GOT3 (cell line): ENCODE measurements at regions not wholly inside any gene's neighbourhood (a gene's known extent, or its start where the extent isn't known, plus 50 kb on each side); places are given as distances from the start of the nearest gene placed in this dataset.
"Not testable (repeated sequence)": the region's sequence is repeated elsewhere in the genome, so short reads cannot be mapped to it uniquely, and the experiment has no call there.

Source experiments
- DNase-seq: peaks from one replicate; lab custom pipeline; 2025; ENCODE audit warnings: mixed read lengths; lab: John Stamatoyannopoulos, UW

DNA sequence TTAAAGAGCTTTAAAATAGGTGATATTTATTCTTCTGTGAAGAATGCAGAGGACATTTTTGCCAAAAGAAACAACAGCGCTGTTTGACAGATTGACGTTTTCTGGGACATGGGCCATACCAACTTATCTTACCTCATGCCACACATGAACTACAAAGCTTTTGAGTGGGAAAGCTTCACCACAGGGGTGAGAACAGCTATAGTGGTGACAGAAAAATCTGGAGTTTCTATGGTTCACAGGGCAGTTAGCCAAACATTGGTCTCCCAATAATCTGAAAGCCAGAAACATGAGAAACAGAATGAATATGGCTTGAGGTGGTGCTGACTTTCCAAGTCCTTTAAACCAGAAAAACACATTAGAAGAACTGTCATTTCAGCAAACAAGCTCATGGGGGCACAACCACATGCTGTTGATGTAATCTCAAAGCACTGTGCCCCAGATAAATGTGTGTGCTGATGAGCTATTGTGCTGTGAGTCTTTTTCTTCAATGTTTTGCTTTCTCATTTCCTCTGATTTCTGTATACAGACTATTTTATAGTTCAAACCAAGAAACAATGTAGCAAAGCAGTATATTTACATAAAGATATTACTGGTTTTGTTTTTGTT, 905.4 kb downstream of the SLC16A7 start:
- no peak for DNase-seq

DNA sequence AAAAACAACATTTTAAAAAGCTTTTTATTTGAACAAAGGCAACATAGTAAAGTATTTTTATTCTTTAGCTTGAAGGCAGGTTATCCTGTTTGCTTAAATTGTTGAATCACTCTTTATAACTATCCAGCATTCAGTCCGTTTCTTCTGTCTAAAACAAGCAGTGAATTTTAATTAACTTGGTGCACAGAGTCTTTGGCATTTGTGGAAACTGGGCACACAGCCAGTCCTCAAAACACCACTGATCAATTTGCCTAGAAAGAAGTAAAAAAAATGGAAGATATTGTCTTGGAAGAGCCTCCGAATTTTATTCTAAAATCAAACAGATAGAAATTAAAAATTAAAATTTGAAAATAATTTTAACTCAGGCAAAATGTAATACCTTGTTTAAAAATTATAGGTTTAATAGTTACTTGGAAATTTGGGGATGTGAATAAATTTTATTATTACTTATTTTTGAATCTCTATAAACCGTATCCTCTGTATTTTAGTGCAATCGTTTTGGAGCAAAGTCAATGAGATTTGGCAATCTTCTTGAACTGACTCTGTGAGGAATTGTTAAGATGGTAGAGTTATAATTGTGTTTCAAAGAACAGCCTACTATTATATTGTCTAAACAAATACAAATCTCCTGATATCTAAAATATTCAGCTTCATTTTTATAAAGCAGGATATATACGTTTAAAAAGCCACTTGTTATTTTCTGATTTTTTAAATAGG, 927.0 kb downstream of the SLC16A7 start:
- no peak for DNase-seq

DNA sequence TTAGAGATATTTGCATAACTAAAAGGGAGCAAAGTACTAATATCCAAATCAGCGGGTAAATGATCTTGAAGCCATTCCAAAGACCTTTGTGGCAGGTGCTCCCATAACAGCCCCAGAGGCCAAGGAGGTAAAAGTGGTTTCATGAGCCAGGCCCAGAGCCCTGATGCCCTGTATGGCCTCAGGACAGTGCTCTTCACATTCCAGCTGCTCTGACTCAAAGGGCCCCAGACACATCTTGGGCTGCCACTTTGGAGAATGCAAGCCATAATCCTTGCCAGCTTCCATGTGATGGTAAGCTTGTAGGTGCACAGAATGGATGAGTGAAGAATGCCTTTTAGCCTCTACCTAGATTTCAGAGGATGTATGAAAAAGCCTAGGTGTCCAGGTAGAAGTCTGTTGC, 933.4 kb downstream of the SLC16A7 start:
- no peak for DNase-seq

DNA sequence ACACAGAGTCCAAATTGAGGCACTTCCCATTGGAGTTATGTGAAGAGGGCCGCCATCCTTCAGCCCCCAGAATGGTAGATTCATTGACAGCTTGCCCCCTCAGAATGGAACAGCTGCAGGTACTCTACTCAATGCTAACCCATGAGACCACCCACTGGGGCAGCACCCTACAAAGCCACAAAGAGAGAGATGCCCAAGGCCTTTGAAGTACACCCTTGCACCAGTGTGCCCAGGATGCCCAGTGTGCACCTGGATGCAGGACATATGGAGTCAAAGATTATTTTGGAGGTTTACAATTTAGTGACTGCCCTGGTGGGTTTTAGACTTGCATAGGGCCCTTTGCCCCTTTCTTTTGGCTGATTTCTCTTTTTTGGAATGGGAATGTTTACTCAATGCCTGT, 933.9 kb downstream of the SLC16A7 start:
- no peak for DNase-seq

DNA sequence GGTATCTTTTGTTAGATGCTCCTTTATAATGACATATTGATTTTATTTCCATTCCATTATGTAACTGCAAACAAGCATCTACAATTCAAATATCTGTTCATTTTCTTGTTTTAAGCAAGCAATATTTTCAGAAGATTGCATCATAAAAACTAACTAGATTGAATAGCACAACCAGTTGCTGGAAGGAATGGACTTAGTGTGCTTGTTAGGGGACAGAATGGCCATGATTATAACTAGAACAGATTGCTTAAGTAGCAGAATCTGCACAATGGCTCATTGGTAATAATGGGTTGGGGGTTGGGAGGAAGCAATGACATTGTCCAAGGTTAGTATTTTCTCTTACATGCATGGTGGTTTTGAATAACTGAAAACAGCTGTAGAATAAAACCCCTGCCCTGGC, 939.5 kb downstream of the SLC16A7 start:
- DNase-seq, result no peak

DNA sequence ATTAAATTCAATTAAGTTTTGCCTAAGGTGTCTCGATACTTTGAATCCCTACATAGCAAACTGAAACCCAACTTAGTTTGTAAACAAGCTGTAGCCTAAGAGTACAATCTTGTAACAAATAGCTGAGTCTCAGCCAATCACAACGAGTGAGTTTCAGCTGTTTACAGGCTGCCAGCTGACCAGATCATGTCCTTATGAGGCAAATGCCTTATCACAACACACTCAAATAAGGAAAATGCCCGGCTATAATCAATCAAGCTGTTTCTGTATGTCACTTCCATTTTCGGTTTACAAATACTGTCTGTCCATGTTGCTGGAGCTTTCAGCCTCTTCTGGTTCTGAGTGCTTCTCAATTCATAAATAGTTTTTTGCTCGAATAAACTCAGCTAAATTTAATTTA, 943.8 kb downstream of the SLC16A7 start:
- DNase-seq, result no peak

DNA sequence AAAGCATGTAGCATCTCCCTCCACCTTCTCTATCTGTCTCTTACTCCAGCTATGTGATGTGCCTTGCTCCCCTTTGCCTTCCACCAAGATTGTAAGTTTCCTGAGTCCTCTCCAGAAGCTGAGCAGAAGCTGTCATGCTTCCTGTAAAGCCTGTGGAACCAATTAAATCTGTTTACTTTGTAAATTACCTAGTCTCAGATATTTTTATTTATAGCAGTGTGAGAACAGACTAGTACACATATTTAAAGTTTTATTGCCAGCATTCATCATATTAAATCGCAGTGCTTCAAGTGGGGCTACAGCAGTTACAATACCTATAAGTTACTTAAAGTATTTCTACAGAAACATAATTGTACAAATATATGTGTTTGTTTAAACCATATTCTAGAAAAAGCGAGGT, 973.1 kb downstream of the SLC16A7 start:
- no peak for DNase-seq

DNA sequence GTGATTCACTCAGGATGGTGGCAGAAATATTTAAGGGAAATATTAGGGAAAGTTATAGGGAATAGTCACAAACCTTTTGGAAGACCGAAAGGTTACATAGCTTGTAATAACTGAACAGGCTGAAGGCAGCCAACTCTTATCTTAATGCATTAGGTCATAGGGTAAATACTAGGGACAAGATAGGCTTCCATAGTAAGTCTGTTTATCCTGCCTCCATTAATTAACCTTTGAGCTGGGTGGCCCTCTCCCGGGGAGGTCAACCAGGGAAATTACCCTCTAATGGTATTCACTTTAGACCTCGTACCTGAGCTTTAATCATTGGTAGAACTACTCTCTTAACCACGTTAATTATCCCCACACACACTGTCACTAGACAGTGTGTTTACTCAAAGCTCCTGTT, 981.8 kb downstream of the SLC16A7 start:
- DNase-seq, result no peak

DNA sequence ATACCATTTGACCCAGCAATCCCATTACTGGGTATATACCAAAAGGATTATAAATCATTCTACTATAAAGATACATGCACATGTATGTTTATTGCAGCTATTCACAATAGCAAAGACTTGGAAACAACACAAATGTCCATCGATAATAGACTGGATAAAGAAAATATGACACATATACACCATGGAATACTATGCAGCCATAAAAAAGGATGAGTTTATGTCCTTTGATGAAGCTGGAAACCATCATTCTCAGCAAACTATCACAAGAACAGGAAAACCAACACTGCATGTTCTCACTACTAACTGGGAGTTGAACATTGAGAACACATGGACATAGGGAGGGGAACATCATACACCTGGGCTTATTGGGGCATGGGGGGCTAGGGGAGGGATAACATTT, 991.8 kb downstream of the SLC16A7 start:
- DNase-seq, result not testable (repeated sequence)

DNA sequence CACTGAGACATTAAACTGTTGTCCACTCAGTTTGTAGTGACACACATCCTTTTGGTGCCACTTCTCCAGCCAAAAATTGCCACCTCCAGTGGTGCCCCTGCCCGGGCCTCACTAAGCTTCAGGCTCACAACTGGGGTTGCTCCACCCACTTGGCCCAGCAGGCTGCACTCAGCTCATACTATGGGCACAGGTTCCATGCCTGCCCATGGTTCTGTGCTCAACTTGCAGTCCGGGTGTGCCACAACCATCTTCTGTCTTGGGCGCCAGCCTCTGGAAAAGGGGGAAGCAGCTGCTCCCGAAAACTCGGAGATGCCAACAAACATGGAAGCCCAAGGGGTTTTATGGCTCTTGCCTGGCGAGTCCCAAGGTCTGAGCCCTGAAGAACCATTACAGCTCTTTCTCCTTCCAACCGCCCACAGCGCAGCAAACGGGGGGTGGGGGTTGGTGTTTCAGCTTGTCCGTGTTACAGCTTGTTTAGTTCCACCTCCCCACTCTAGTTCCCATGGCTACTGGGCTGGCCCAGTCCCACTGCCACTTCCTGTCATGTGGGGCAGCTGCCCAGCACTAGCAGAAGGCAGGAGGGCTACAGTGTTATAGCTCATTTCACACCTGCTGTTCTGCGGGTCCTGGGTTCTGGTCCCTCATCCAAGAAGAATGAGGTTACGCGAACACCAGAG, 998.3 kb downstream of the SLC16A7 start:
- no peak for DNase-seq

DNA sequence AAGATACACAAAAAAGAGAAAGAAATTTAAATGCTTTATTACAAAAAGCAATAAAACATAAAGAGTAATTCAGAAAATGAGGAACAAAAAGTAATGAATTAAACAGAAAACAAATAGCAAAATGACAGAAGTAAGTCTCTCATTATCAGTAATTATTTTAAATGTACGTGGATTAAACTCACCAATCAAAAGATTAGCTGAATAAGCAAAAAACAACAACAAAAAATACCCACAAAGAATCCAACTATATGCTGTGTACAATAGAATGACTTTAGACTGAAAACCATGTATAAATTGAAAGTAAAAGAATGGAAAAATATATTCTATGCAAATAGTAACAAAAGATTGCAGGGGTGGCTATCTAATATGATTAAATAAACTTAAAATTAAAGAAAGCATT, 1006.8 kb downstream of the SLC16A7 start:
- no peak for DNase-seq

DNA sequence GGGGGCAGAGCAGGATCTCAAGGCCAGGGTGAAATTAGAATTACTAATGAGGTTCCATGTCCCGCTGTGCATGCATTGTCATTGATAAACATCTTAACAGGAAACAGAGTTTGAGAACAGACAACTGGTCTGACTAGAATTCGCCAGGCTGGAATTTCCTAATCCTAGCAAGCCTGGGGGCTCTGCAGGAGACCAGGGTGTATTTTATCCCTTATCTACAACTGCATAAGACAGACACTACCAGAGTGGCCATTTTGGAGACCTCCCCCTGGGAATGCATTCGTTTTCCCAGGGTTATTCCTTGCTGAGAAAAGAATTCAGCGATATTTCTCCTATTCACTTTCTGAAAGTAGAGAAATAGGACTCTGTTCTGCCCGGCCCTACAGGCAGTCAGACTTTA, 1007.6 kb downstream of the SLC16A7 start:
- DNase-seq, result not testable (repeated sequence)

DNA sequence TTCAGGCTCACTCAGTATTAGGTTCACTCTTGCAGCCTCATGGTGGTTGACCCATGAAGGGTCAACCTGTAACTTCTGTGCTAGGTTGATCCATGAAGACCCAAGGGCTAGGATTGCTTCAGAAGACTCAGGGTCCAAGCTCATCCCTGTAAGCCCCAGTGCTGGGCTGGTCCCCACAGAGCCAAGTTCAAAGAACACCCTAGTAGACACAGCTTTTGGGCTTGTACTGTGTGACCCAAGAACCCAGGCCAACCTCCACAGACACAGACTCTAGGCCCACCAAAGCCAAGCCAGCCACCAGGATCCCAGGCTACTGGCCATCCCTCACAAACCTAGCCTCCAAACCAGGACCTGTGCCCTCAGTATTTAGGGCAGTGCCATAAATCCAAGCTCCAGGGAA, 1020.6 kb downstream of the SLC16A7 start:
- no peak for DNase-seq

DNA sequence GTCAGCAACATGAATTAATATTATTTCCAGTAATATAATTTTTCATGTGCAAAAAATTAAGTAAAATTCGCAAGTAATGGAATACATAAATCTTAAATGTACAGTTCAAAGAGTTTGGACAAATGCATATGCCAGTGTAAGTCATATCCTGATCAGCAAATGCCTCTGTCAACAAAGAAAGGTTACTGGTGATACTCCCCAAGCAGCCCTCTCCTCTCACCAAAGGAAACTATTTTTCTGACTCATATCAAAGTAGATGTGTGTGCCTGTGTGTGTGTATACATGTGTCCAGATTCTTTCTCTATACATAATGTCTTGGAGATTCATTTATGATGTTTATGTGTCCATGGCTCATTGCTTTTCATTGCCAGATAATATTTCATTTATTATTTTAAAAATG, 1035.0 kb downstream of the SLC16A7 start:
- no peak for DNase-seq

DNA sequence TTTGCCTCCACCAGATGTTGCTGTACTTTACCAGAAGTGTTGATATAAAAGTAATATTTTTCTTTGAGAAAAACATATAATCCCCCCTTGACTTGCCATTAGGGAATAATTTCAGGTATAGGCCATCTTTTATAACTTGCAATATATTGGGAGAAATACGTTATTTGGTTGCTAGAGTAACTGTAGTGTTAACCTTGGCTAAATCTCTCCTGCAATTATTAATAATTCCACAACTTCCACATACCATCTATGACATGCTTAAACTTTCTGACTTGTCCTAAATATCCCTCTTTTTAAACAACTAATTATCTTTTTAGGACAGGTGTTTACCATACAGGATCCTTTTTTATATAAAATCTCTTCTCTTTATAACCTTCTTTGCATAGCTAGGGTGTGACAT, 1048.2 kb downstream of the SLC16A7 start:
- DNase-seq, result no peak

DNA sequence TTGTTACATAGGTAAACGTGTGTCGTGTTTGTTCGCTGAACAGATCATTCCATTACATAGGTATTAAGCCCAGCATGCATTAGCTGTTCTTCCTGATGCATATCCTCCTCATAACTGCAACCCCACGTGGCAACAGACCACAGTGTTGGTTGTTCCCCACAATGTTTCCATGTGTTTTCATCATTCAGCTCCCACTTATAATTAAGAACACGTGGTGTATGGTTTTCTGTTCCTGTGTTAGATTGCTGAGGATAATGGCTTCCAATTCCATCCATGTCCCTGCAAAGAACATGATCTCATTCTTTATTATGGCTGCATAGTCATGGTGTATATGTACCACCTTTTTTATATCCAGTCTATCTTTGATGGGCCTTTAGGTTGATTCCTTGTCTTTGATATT, 1071.1 kb downstream of the SLC16A7 start:
- no peak for DNase-seq

DNA sequence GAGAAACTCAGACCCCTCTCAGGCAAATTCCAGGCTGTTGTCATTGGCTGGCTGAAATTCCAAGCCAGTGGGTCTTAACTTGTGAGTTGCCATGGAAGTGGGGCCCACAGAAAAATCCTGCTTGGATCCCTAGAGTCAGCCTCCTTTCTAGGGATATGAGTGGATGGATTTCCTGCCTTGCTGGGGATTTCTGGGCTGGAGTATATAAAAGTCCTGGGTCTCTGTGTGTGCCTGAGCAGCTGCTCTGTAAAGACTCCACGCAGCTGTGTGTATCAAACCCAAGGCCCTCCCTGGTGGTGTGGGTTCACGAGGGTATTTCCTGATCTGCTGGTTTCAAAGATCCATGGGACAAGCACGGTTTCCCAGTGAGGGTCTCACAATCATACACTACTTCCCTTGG, 1077.1 kb downstream of the SLC16A7 start:
- DNase-seq, result no peak

DNA sequence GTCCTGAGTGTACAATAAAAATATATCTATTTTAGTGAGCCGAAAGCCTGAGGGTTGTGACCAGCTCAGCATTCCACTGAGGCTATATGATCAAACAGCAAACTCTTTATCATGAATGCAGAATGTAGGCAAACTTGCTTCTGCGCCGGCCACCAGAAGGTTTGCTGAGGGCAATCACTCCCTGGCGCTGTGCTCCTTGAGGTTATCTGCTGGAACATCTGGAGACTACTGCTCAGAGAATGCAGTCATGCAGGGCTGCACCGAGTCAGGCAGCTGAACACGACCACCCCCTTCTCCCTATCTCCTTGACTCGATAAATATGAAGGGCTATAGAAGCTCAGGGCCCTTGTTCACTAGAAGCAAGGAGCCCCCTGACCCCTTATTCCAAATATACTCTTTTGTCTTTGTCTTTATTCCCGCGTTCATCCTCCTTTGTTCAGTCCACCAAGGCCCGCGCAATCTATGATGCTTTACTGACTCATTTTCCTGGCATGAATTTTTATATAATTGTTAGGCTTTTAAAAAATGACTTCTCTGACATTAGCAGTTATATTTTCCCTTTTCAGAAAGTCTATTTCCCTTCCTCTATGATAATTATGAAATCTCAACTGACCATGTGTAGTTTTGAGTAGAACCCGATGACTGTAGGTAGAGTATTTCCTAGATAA, 1089.3 kb downstream of the SLC16A7 start:
- DNase-seq, result no peak

DNA sequence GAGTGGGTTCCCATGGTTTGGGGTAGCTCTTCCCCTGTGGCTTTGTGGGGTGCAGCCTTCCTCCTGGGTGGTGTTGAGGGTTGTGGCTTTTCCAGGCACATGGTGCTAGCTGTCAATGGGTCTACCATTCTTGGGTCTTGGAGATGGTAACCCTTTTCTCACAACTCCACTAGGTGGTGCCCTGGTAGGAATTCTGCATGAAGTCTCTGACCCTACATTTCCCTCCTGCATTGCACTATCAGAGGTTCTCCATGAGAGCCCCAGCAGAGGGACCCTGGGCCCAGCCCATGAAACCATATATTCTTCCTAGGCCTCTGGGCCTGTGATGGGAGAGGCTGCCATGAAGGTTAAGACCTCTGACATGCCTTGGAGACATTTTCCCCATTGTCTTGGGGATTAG, 1093.3 kb downstream of the SLC16A7 start:
- DNase-seq, result no peak

DNA sequence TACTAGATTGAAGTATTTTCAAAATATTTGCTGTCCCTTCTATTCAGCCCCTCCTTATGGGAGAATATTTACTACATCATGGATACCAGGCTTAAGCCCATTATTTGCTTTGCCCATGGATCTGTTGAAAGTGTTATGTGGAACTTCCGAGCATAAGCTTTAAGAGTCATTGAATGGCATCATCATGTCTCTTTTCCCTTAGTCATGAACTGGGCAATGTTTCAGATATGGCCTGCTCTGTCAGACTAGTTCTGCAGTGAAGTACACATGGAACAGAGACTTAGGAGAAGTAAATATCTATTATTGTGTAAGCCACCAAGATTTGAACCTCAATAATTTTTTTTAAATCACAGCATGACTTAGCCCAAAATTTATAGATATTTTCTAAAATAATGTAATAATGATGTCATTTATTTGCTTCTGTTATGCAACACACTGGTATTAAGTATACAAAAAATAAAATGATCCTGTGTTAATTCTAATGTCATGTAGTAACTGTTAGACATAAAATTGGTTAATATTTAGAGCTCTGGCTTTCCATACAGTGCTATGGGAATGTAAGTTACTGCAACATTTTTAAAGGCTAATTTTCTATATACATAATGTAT, 1097.3 kb downstream of the SLC16A7 start:
- no peak for DNase-seq

DNA sequence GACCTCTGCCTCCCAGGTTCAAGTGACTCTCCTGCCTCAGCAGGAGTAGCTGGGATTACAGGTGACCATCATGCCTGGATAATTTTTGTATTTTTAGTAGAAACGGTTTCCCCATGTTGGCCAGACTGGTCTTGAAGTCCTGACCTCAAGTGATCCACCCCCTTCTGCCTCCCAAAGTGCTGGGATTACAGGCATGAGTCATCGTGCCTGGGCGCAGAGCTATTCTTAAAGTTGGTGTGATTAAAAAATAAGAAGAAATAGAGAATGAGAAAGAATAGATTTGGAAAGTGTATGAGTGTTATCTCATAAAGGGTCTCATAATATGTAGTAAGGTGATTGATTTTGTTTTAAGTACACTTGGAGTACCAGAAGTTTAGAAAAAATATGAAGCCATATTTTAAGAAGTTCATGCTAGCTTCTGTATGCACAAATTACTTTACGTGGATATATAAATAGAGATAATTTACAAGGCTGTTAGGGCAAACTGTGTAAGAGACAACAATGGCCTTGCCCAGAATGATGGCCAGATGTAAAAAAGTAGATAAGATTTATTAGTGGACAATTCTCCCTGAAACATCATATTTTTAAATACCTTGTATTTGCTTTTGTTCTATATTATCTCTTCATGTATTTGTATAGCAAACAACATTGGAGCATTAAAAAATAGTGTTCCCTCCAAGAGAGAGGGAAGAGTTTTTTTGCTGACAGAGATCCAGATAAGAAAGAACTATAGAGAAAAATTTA, 1108.5 kb downstream of the SLC16A7 start:
- no peak for DNase-seq

DNA sequence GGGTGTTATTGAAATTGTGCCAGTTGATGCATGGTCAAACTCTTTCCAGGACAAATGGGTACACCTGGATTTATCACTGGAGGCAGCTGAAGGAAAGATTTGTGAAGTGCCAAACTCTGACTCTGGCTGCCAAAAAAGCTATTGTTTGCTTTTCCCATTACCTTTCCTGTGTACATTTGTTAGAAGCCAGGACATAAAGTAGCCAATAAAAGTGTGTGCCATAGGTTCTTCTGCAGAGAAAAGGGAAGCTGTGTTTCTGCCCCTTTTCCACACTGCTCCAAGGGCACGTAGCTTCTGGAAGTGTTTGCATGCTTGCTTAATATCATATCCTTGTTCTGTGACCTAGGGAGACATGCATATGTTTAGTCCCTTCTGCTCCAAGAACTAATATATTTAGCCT, 1114.4 kb downstream of the SLC16A7 start:
- no peak for DNase-seq
